Hippocampal formation (tissue), 2 donors: ENCODE measurements at regions not wholly inside any gene's neighbourhood (a gene's known extent, or its start where the extent isn't known, plus 50 kb on each side); places are given as distances from the start of the nearest gene placed in this dataset.
A peak's percentile ranks its signal among the peaks of the same experiment; 100 is the strongest.

Experiments
- DNase-seq, 2 donors: peaks; one replicate each; lab custom pipeline; 2025; lab: John Stamatoyannopoulos, UW

GRCh38 chr14:53356361-53357150 is 203.4 kb upstream of the DDHD1 start:
- DNase-seq, result no peak

GRCh38 chr14:53355581-53356112 is 202.5 kb upstream of the DDHD1 start:
- DNase-seq, result peak in 1 of 2 donors; percentile 3

DNA sequence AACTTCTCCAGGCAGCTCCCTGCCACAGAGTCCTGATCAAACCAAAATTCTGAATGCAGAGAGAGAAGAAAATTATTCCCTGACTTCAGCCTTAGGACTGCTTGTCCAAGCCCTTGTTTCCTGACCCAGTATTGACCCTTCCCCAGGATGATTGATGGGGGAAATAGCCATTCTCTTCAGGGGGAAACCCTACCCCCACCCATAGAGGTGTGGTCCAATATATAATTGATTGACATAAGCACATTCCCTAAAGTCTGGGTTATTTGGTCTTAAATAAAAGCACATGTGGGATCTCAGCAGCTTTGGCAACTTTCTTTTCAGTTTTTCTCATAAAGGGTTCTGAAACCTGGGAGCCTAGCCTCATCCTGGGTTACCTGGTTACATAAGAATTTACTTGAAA is 201.2 kb upstream of the DDHD1 start:
- DNase-seq, result no peak

GRCh38 chr14:53350866-53351265 is 197.7 kb upstream of the DDHD1 start:
- DNase-seq, result no peak

DNA sequence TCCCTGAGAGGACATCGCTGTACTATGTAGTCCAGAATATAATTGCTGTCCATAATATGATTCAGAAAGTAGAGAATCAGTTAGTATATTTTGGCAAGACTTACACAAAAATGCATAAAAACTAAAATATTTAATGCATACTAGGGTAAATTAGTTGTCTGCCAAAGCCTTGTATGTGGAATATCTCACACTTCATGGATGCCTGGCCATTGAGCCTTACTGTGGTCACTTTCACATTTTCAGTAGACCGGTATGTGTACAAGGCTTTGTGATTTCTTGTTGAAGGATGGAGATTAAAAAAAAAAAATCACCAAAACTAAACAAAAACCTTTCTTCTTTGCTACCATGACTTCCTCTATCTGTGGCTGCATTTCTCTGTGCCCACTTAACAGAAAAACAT is 197.3 kb upstream of the DDHD1 start:
- DNase-seq, result no peak

DNA sequence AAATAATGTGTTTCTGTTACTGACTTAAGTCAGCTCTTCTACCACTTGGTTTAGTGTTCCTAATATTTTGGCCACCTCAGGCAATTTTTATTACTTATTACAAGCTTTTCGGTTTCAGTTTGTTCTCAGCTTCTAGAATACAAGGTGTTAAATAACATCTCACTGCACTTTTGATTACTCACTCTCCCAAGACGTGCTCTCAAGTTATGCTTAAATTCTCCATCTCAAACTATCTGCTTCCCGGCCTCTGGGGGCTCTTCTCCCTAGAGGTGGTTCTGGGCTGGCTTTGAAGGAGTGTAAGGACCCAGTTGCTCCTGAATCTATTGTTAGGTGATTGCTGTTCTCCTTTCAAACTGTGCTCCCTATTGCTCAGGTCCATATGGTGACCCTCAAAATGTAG is 193.9 kb upstream of the DDHD1 start:
- DNase-seq, result no peak

DNA sequence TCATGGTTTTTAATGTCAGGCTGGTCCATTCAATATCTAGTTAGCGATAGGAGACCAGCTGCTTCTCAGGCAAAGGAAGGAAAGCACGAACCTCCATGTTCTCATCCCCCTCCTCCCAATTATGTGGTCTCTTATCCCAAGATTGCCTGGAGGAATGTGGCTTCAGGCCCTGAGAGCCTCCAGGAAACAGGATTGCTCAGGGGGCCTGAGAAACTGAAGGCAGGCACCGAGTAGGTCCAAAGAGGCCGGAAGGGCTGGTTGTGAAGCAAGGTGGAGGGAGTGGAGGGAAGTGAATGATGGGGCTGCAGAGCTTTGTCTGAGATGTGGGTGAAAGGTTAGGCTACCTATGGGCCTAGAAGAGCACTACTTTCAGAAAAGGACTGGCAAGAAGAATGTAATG is 188.2 kb upstream of the DDHD1 start:
- DNase-seq, result no peak

DNA sequence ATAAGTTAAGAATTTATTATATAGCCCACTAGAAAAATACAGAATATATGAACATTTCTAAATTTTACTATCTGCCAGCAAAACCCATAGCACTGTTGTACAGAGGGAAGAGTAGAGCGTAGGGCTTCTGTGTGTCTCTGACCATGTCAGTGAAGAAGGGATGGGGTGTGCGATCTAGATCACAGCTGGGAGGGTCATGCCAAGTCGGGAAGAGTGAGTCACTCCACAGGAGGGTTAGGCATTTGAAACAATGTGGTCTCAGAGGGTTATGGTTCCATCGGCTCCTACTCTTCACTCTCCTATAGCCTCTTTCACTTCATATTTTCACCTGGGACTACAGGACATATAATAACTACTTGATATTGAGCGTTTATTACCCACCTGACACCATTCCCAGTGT is 185.1 kb upstream of the DDHD1 start:
- DNase-seq, result no peak

GRCh38 chr14:53336729-53337128 is 183.6 kb upstream of the DDHD1 start:
- DNase-seq, result no peak

GRCh38 chr14:53333809-53334208 is 180.7 kb upstream of the DDHD1 start:
- no peak for DNase-seq

DNA sequence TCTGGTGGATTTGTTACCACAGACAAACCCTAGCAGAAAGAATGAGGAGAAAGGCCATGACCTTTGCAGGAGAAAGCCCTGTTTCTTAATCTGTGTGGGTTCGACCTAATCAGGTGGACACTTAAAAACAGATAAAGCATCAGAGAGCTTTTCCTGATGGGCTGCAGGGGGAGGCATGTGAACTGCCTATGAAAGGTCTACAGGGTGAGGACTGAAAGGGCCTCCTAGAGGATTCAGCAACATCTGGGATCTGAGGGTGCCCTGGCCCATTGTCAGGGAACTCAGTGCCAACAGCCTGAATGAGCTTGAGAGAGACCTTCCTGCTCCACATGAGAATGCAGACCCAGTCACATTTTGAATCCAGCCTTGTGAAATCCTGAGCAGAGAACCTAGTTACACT is 178.8 kb upstream of the DDHD1 start:
- DNase-seq, result no peak

GRCh38 chr14:53331247-53331646 is 178.1 kb upstream of the DDHD1 start:
- no peak for DNase-seq

- DNase-seq, result no peak
These were observed 177.3 kb upstream of the DDHD1 start for GRCh38 chr14:53330441-53330840.

DNA sequence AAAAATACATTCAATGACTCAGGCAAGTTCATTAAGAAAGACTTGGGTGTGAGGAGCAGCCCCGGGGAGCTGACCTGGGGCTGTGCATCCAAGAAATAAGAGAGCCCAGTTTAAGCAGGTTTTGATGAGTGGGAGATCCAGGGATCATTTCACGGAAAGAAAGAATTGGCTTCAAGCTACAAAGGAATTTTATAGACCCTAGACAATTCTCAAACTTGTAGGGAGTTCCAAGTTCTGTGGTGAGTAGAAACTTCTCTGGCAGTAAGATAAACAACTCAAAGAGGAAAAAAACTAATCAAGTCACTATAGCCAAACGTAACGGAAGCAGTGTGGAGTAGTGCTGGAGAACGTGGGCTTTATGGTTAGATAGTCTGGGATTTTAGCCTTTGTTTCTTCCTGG is 175.7 kb upstream of the DDHD1 start:
- no peak for DNase-seq

DNA sequence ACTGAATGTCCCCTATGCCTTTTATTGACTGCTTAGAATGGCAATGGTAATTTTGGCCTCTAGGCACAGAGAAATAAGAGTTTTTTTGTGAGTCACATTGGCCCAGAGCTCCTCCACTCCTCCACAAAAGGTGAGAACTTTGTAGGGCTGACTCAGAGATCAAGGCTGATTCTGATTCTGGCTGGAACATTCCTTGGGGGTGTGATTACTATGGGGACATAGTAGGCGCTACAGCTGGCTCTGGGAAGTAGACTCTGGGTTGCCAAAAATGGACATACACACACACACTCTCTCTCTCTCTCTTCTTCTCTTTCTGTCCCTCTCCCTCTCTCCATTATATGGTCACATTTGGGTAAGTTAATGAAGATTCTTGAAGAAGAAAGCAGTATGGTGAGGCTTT is 174.6 kb upstream of the DDHD1 start:
- peak in 1 of 2 donors; percentile 37 for DNase-seq

DNA sequence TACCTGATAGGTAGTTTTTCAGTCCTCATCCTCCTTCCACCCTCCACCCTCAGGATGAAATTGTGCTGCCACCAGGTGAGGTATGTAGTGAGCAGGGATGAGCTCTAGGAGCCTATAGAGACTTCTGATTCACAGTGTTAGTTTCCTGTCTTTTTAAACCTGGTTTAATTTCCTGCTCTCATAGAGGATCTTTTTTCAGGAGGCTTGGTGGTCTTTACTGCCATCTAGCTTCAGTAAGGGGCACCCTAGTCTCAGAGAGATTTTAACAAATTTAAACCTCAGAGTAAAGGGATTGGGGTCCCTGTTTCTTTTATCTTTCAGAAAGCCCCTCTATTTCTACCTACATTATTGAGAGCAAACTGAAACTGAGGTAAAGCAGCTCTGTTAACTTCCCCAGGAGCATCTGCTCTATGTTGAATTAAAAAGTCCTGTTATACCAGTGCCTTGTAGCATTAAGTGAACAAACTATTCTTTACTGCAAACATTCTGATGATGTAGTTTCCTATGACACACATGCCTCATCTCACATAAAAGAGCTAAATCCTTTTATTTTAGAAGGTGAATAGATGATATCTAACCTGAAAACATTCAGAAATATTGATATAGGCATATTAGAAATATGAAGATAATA is 172.2 kb upstream of the DDHD1 start:
- peak in 1 of 2 donors; percentile 79 for DNase-seq

GRCh38 chr14:53316504-53316903 is 163.4 kb upstream of the DDHD1 start:
- DNase-seq, result no peak

GRCh38 chr14:53310412-53310811 is 157.3 kb upstream of the DDHD1 start:
- DNase-seq, result no peak

DNA sequence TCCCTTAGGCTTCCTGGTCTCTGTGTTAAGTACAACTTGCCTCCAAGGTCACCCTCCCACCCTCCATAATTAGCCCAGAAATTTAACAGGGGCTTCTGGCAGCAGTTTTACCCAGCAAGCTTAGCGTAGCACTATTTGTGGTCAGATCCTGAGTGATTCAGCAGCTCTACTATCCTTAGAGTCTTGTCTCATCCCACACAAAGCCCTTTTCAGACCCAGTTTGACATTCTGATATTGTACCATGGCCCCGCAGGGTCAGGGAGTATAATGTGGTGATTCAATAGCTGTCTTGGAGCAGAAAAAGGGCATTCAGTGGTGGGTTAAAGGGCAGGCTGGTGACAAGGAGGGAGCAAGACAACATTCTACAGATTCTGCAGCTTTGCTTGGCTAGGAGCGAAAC is 153.8 kb upstream of the DDHD1 start:
- DNase-seq, result peak; percentile 79 to 96

GRCh38 chr14:53306267-53306721 is 153.2 kb upstream of the DDHD1 start:
- DNase-seq, result peak; percentile 66 to 96

DNA sequence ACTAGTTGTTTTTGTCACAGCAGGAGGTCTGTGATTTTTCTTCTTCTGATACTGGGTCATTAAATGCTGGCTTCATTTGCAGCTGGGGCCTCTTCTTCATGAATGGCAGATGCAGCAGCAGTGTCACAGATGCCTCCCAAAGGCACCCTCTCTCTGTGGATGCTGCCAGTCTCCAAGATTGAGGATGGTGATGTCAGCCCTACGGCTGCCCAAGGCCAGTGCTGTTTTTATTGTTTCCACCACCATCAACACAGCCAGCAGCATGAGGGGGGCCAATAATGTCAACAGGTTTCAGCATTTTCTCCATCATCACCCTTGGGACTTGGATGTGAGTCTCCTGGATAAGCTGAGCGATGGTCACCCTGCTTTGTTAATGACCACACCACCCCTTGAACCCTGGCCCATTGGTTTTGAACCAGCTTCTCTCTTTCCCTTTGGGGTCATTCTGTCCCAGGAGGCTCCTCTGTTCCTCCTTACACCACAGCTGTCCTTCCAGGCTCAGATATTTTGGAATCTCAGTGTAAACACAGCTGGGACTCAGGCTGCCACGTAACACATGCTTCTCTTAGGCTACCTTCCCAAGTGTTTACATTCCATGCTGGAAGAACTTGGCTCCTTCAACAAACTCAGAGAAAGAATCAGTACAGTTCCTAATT is 151.7 kb upstream of the DDHD1 start:
- peak; percentile 7 to 22 for DNase-seq

DNA sequence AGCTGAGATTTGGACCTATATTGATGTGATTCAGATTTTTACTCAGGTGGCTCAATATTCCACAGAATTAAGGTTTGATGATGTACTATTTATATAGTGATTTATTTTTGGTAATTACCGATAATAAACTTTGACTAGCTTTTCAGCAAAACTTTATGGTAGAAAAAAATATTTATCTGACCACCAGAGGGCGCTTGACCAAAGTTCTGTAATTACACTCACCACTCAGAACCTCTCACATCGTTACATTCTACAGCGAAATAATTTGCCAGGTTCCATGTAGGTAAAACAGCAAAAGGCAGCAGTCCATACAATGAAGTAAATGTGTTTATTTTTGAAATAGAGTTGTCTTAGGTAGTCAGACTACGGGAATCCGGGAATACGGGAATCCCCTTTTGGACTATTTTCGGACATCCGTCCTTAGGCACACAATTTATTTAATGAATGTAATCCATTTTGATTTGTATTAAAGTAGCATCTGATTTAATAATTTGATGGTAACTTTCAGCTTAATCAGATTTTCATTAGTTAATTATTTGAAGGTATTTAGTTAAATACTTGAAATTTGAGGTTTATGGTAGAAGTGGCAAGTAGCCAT is 143.0 kb upstream of the DDHD1 start:
- peak; percentile 23 to 38 for DNase-seq
